Epidermal melanocyte (primary cell): ENCODE measurements at regions not wholly inside any gene's neighbourhood (a gene's known extent, or its start where the extent isn't known, plus 50 kb on each side); places are given as distances from the start of the nearest gene placed in this dataset.
"Not testable (repeated sequence)": the region's sequence is repeated elsewhere in the genome, so short reads cannot be mapped to it uniquely, and the experiment has no call there.

Experiments used
- DNase-seq: peaks from one replicate; pipeline ENCODE4 v3.0.0; 2011; ENCODE audit warnings: low spot score; ENCODE audit not compliant: insufficient read length

GRCh38 chrX:131595120-131595519 is 51.2 kb downstream of the OR13H1 start:
- no peak for DNase-seq

- DNase-seq, result no peak
Measured at GRCh38 chrX:131607792-131608369, 64.0 kb downstream of the OR13H1 start.

- DNase-seq, result no peak
Measured at GRCh38 chrX:131609480-131609879, 65.6 kb downstream of the OR13H1 start.

GRCh38 chrX:131613260-131613659 is 69.4 kb downstream of the OR13H1 start:
- DNase-seq, result no peak

- no peak for DNase-seq
Measured at GRCh38 chrX:131614241-131614640, 70.4 kb downstream of the OR13H1 start.

GRCh38 chrX:131617182-131617581 is 73.3 kb downstream of the OR13H1 start:
- DNase-seq, result no peak

- no peak for DNase-seq
Measured at GRCh38 chrX:131621650-131622049, 77.8 kb downstream of the OR13H1 start.

- no peak for DNase-seq
Measured at GRCh38 chrX:131626681-131627296, 82.9 kb downstream of the OR13H1 start.

- DNase-seq, result no peak
Measured at GRCh38 chrX:131630534-131630933, 86.7 kb downstream of the OR13H1 start.

GRCh38 chrX:131633285-131633917 is 89.5 kb downstream of the OR13H1 start:
- peak; percentile 17 for DNase-seq

- DNase-seq, result no peak
Measured at GRCh38 chrX:131634900-131635299, 91.0 kb downstream of the OR13H1 start.

- DNase-seq, result no peak
Measured at GRCh38 chrX:131646106-131646505, 102.2 kb downstream of the OR13H1 start.

- no peak for DNase-seq
Measured at GRCh38 chrX:131649741-131650140, 105.9 kb downstream of the OR13H1 start.

GRCh38 chrX:131650637-131651410 is 107.0 kb downstream of the OR13H1 start:
- DNase-seq, result no peak

GRCh38 chrX:131663726-131664125 is 119.9 kb downstream of the OR13H1 start:
- not testable (repeated sequence) for DNase-seq

GRCh38 chrX:131671735-131672134 is 127.9 kb downstream of the OR13H1 start:
- no peak for DNase-seq

GRCh38 chrX:131675596-131676194 is 131.8 kb downstream of the OR13H1 start:
- no peak for DNase-seq

GRCh38 chrX:131677655-131678628 is 134.1 kb downstream of the OR13H1 start:
- DNase-seq, result no peak

GRCh38 chrX:131682735-131683134 is 138.9 kb downstream of the OR13H1 start:
- not testable (repeated sequence) for DNase-seq

- DNase-seq, result no peak
Measured at GRCh38 chrX:131693359-131693758, 149.5 kb downstream of the OR13H1 start.

GRCh38 chrX:131696989-131697388 is 153.1 kb downstream of the OR13H1 start:
- DNase-seq, result not testable (repeated sequence)
